Upper lobe of left lung (tissue), 6 donors: ENCODE measurements at regions not wholly inside any gene's neighbourhood (a gene's known extent, or its start where the extent isn't known, plus 50 kb on each side); places are given as distances from the start of the nearest gene placed in this dataset.

Experiments used
- ATAC-seq, 2 donors: fragments of 200-7000 bp; cut with Tn5 transposase; one replicate each; pipeline ENCODE4 v1.9.1; 2022; ENCODE audit warnings: mild to moderate bottlenecking in 2 of 2, moderate library complexity in 2 of 2; ENCODE audit not compliant: low FRiP score in 2 of 2
- DNase-seq, 2 donors: peaks; one replicate each; pipeline ENCODE4 v3.0.0-alpha.2; 2019 to 2020
- H3K27ac ChIP-seq, 4 donors: fragments of 200-600 bp; sonication (generic); one replicate each; pipeline ENCODE4 v1.5.1; 2016 to 2019
- H3K27me3 ChIP-seq, 4 donors: fragments of 200-600 bp; sonication (generic); one replicate each; pipeline ENCODE4 v1.5.1; 2017 to 2019
- H3K36me3 ChIP-seq, 4 donors: fragments of 200-600 bp; sonication (generic); one replicate each; pipeline ENCODE4 v1.5.1; 2016 to 2019
- H3K4me1 ChIP-seq, 4 donors: fragments of 200-600 bp; sonication (generic); one replicate each; pipeline ENCODE4 v1.5.1; 2018 to 2019
- H3K4me3 ChIP-seq, 4 donors: fragments of 200-600 bp; sonication (generic); one replicate each; pipeline ENCODE4 v1.5.1; 2017 to 2019; ENCODE audit warnings: mild to moderate bottlenecking in 2 of 4, moderate library complexity in 1 of 4
- H3K9me3 ChIP-seq, 4 donors: fragments of 200-600 bp; sonication (generic); one replicate each; pipeline ENCODE4 v1.5.1; 2018 to 2019
- CTCF ChIP-seq, 6 experiments: fragments of 450-650 bp in 4 of 6; fragments of 200-600 bp in 2 of 6; sonication (generic) in 2 of 6; IDR thresholded peaks; one replicate each; pipeline ENCODE4 v1.5.1; 2016 to 2019; ENCODE audit warnings: antibody characterized with exemption in 6 of 6
- EP300 ChIP-seq, 4 donors: sonication (generic); formaldehyde crosslinking; IDR thresholded peaks; one replicate each; pipeline ENCODE4 v1.5.1; 2017; ENCODE audit warnings: antibody characterized with exemption in 4 of 4, control low read depth in 2 of 4
- POLR2A ChIP-seq, 4 donors: fragments of 450-650 bp; IDR thresholded peaks; one replicate each; pipeline ENCODE4 v1.5.1; 2016 to 2017; ENCODE audit warnings: antibody characterized with exemption in 4 of 4, mild to moderate bottlenecking in 2 of 4
- POLR2AphosphoS5 ChIP-seq, 2 donors: sonication (generic); formaldehyde crosslinking; IDR thresholded peaks; one replicate each; pipeline ENCODE4 v1.5.1; 2017; ENCODE audit warnings: antibody characterized with exemption in 2 of 2
- WGBS, 2 donors: methylation state at CpG; one replicate each; pipeline ENCODE4 v1.1.5; 2017 to 2018; 5-methylcytosine and 5-hydroxymethylcytosine counted together
- donor health status: DM: no; HTN: no; CAD: no; lungs with moderate emphysema.
- donor health status: DM: no; HTN: yes; CAD: no; lungs with severe emphysema.

- DNase-seq = no peak
- H3K4me1 ChIP-seq = no peaks in the 10 kb centered on the region
These were observed 326.3 kb downstream of the OSTF1 start for GRCh38 chr9:75414371-75415160.

GRCh38 chr9:75417471-75417870 is 329.2 kb downstream of the OSTF1 start:
- Histone ChIP-seq H3K9me3 (no peaks in the 10 kb centered on the region), H3K4me3 (no peak overlapping the region), H3K27ac (no peak overlapping the region), H3K27me3 (no peaks in the 10 kb centered on the region), H3K4me1 (no peaks in the 10 kb centered on the region), H3K36me3 (no peaks in the 10 kb centered on the region)
- DNase-seq = no peak
- 76 to 88% methylated on average over 4 of the region's 4 CpGs for WGBS, 2 donors
- ATAC-seq = no peak
- TF ChIP-seq POLR2AphosphoS5 (IDR thresholded peaks at IDR 0.05) (no peak), EP300 (IDR thresholded peaks at IDR 0.05) (no peak), CTCF (IDR thresholded peaks at IDR 0.05) (no peak), POLR2A (IDR thresholded peaks at IDR 0.05) (no peak)

More at GRCh38 chr9:75414371-75415160, 326.3 kb downstream of the OSTF1 start:
- Histone ChIP-seq H3K9me3 (no peaks in the 10 kb centered on the region), H3K4me3 (no peak overlapping the region), H3K27me3 (no peaks in the 10 kb centered on the region), H3K27ac (no peak overlapping the region), H3K36me3 (no peaks in the 10 kb centered on the region)
- 73 to 78% methylated on average over 5 of the region's 5 CpGs for WGBS, 2 donors
- no peak for TF ChIP-seq CTCF (IDR thresholded peaks at IDR 0.05)
- TF ChIP-seq POLR2AphosphoS5 (IDR thresholded peaks at IDR 0.05) = no peak
- no peak for TF ChIP-seq POLR2A (IDR thresholded peaks at IDR 0.05)
- no peak for TF ChIP-seq EP300 (IDR thresholded peaks at IDR 0.05)
- ATAC-seq = peak in 1 of 2 donors; percentile 67

- no peaks in the 10 kb centered on the region for H3K4me1 ChIP-seq
- ATAC-seq (no peak), DNase-seq (no peak)
- no peak overlapping the region for H3K27ac ChIP-seq
- TF ChIP-seq POLR2AphosphoS5 (IDR thresholded peaks at IDR 0.05) (no peak), EP300 (IDR thresholded peaks at IDR 0.05) (no peak), CTCF (IDR thresholded peaks at IDR 0.05) (no peak), POLR2A (IDR thresholded peaks at IDR 0.05) (no peak)
- H3K4me3 ChIP-seq = no peak overlapping the region
- no peaks in the 10 kb centered on the region for H3K27me3 ChIP-seq
- no peaks in the 10 kb centered on the region for H3K9me3 ChIP-seq
- no peaks in the 10 kb centered on the region for H3K36me3 ChIP-seq
- WGBS, 2 donors = 71 to 97% methylated on average over 2 of the region's 2 CpGs
These were observed 330.2 kb downstream of the OSTF1 start for GRCh38 chr9:75418518-75418917.

DNA sequence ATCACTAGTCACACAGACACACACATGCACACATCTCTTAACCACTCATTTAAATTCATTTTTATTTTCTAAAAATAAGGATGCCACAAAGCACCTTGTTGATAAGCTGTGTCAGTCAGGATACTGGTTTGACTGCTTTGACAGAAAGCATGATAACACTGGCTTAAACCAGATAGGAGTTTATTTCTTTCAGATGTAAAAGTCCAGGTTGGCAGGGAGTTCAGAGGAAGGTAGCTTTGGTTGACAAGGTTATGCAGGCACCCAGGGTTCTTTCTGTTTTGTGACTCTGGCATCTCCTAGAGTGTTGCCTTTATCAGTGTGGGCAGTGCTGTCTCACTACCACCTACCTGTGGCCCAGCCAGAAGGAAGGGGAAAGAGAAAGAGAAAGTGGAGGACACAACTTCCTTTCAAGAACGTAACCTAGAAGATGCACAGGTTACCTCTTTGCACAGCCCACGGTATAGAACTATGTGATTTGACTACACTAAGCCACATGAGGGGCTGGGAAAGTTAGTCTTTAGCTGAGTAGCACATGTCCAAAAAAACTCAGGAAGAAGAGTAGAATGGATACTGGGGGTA is 334.7 kb downstream of the OSTF1 start:
- WGBS, 2 donors = 73% methylated on average over 2 of the region's 2 CpGs
- H3K4me3 ChIP-seq = no peak overlapping the region
- H3K27ac ChIP-seq = no peak overlapping the region
- H3K36me3 ChIP-seq = no peaks in the 10 kb centered on the region
- H3K9me3 ChIP-seq = no peaks in the 10 kb centered on the region
- ATAC-seq = no peak
- no peaks in the 10 kb centered on the region for H3K27me3 ChIP-seq
- H3K4me1 ChIP-seq = no peaks in the 10 kb centered on the region
- no peak for DNase-seq
- TF ChIP-seq EP300 (IDR thresholded peaks at IDR 0.05) (no peak), POLR2A (IDR thresholded peaks at IDR 0.05) (no peak), POLR2AphosphoS5 (IDR thresholded peaks at IDR 0.05) (no peak), CTCF (IDR thresholded peaks at IDR 0.05) (no peak)
